Left kidney (tissue), 1 donor: ENCODE measurements at regions not wholly inside any gene's neighbourhood (a gene's known extent, or its start where the extent isn't known, plus 50 kb on each side); places are given as distances from the start of the nearest gene placed in this dataset.

Source experiments
- DNase-seq: peaks from one replicate; pipeline ENCODE4 v3.0.0-alpha.2; 2013

- DNase-seq, result no peak
Measured at GRCh38 chr2:120477198-120477597, 131.3 kb downstream of the INHBB start.

DNA sequence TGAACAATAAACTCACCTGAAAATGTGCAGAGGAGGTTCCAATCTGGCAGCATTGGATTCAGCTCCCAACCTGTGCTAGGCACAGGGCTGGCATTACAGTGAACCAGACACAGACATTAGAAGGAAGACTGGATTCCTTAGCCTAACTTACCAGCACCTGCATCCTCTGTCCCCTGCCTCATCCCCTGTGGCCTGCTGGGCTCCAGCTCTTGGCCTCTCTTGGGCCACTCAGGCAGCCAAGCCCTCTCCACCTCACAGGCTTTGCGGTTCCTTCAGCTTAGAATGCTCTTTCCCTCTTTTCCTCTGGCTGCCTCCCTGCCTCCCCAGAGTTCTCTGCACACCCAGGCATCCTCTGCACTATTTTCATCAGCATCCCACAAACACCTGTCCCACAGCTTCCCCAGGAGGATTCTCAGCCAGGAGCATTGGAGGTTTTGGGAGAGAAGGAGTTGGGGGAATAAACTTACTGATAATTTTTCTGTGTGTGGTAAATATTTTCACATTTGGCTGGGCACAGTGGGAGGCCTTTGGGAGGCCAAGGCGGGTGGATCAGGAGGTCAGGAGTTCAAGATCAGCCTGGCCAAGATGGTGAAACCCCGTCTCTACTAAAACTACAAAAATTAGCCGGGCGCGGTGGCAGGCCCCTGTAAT lies 132.0 kb downstream of the INHBB start:
- no peak for DNase-seq

DNA sequence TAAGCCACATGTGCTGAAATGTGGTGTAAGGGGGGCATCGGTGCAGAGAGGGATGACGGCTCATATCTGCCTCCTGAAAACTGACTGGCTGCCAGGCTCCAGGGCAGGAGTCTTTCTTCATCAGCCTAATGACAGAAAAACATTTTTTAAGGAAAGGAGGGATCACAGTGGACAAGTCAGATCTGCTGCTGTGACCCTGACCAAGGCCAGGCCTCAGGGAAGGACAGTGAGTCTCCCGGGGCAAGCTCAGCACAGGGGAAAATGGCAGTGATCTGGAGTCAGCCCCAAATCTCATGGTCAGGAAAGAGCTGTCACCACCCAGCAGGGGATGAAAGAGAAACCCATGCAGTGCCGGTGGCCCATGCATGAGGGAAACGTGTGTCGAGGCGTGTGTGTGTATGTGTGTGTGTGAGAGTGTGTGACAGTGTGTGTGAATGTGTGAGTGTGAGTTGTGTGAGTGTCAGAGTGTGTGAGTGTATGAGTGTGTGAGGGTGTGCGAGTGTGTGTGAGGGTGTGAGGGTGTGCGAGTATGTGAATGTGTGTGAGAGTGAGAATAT lies 134.5 kb downstream of the INHBB start:
- DNase-seq, result no peak

DNA sequence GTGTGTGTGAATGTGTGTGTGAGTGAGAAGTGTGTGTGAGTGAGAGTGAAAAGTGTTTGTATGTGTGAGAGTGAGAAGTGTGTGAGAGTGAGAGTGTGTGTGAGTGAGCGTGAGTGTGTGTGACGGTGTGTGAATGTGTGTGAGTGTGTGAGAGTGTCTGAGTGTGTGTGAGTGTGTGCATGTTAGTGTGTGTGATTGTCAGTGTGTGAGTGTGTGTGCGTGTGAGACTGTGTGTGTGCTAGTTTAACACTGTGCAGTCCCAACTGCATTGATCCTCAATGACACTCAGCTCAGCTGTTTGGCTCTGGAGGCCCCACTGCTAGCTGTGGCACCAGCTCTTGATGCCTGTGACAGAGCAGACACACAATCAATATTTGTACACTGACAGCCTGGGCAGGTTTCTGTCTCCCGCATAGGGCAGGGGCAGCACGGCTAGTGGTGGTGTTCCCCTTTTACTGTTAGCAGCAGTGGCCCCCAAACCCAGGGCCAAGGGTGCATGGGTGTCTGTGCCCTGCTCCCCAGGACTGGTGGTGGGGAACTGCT lies 135.0 kb downstream of the INHBB start:
- DNase-seq, result no peak

GRCh38 chr2:120481446-120482194 lies 135.7 kb downstream of the INHBB start:
- no peak for DNase-seq

- DNase-seq, result no peak
Measured at GRCh38 chr2:120482334-120482733, 136.4 kb downstream of the INHBB start.

DNA sequence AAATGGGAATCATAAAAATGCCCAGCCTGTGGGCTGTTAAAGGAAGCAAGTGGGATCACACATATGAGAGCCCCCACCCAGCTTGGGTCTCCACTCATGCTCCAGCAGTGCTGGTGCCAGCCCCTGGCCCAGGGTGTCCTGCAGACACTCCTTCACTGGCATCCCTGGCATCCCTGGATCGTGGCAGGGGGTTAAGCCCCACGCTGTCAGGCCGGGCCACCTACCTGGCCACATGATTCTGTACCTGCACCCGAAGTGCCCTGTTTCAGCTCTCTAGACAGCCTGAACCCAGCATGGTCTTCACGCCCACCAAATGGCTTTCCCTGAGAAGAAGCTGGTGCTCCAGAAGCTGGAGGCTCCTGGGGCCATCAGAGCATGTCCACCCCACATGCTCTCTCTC lies 137.4 kb downstream of the INHBB start:
- no peak for DNase-seq

- no peak for DNase-seq
Measured at GRCh38 chr2:120485096-120485495, 139.2 kb downstream of the INHBB start.

GRCh38 chr2:120486441-120486840 lies 140.5 kb downstream of the INHBB start:
- no peak for DNase-seq

GRCh38 chr2:120486946-120487345 lies 141.0 kb downstream of the INHBB start:
- DNase-seq, result no peak

GRCh38 chr2:120488531-120488930 lies 142.6 kb downstream of the INHBB start:
- DNase-seq, result no peak

DNA sequence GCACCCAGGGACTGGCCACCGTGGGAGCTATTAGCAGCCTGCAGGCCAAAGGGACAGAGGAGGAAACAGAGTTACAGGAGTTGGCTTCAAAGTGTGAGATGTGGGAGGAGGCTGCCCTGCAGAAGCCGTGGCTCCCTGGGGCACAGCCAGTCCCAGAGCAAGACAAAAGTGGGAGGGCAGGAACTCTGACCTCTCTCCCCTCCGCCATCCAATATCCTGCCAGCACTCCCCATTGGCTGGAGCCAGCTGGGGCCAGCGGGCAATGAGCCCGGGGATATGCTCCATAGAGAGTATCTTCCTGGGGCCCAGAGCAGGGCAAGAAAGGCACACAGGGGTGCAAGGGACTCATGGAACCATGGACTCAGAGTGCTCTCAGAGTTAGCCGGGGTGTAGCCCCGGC lies 143.1 kb downstream of the INHBB start:
- DNase-seq, result no peak

GRCh38 chr2:120490091-120490798 lies 144.3 kb downstream of the INHBB start:
- DNase-seq, result no peak

GRCh38 chr2:120491111-120491625 lies 145.2 kb downstream of the INHBB start:
- no peak for DNase-seq

DNA sequence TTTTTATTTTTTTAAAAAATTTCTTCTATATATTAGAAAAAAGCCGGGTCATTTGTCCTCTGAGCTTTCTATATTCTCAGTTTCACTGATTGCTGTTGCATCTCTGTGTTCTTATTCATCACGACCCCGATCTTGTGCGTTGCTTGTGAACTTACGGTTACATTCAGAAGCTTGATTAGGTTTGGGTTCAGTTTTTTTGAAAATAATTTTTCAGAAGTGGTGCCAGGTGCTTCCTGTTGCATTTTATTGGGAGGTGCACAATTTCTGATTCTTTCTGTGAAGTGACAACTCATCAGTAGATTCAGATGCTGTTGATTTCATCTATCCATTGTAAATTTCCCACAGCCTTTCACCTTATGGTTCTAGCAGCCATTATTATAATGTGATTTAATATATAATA lies 147.3 kb downstream of the INHBB start:
- DNase-seq, result no peak

DNA sequence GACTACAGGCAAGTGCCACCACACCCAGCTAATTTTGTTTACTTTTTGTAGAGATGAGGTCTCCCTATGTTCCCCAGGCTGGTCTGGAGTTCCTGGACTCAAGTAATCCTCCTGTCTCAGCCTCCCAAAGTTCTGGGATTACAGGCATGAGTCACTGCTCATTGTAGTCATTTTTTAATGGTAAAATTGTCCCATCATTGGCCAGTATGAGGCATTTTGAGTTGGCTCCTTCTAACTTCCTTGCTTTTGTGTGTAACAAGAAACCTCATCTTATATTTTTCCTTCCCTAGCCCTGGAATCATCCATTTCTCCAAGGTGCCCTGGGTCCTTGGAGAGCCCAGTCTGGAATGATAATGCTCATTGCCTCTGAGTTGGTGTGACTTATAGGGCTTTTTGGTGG lies 148.5 kb downstream of the INHBB start:
- no peak for DNase-seq

- no peak for DNase-seq
Measured at GRCh38 chr2:120495586-120495985, 149.7 kb downstream of the INHBB start.

DNA sequence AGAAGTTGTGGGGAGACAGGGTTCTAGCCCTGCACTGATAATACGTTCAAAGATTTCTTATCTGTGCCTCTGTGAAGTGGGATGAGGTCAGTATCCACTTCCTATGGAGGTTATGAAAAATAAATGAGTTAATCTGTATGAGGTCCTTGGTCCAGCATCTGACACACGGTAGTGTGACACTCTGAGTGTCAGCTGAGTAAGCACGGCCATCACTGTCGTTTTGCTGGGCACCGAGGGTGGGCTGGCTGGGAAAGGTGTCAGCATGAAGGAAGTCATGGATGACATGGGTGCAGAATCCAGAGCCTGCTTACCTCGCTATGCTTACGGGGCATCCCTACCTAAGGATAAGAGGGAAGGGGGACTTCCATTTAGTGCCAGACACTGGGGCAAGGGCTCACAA lies 150.3 kb downstream of the INHBB start:
- no peak for DNase-seq

DNA sequence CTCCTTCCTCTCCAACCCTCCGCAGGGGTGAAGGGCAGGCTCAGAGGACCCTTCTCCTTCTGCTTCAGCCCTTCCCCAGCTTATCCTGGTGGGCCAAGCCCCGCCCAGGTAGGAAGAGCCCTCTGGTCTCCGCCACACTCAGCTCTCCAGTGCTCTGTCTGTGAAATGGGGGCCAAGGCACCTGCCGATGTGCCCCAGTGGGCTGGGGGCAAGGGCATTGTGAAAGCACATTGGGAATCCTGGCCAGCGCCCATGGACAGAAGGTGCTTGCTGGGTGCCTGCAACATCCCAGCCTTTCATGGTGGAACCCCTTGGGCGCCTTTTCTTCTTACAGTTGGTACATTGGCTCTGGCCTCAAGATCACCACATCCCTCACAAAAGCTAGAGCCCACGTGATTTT lies 150.8 kb downstream of the INHBB start:
- DNase-seq, result no peak

- no peak for DNase-seq
Measured at GRCh38 chr2:120497261-120497977, 151.5 kb downstream of the INHBB start.

- no peak for DNase-seq
Measured at GRCh38 chr2:120498121-120498520, 152.2 kb downstream of the INHBB start.
